Heart right ventricle (tissue), 16 donors: ENCODE measurements at regions not wholly inside any gene's neighbourhood (a gene's known extent, or its start where the extent isn't known, plus 50 kb on each side); places are given as distances from the start of the nearest gene placed in this dataset.

ENCODE experiments used
- ATAC-seq, 8 donors: fragments of 200-7000 bp; cut with Tn5 transposase; one replicate each; pipeline ENCODE4 v1.9.1; 2020; ENCODE audit warnings: mild to moderate bottlenecking in 8 of 8, moderate library complexity in 8 of 8, moderate number of reproducible peaks in 1 of 8
- DNase-seq, 2 donors: peaks; one replicate each; pipeline ENCODE4 v3.0.0-alpha.2; 2020
- H3K27ac ChIP-seq, 10 donors: fragments of 200-600 bp; sonication (generic) in 2 of 10; one replicate each; pipeline versions ENCODE4 v1.5.0 to v1.8.0; 2020 to 2022; ENCODE audit warnings: mild to moderate bottlenecking in 3 of 10
- H3K27me3 ChIP-seq, 7 donors: fragments of 200-600 bp; one replicate each; pipeline ENCODE4 v1.8.0; 2021 to 2022; ENCODE audit warnings: mild to moderate bottlenecking in 2 of 7
- H3K36me3 ChIP-seq, 9 donors: fragments of 200-600 bp; sonication (generic) in 1 of 9; one replicate each; pipeline versions ENCODE4 v1.5.0 to v1.8.0; 2020 to 2022; ENCODE audit warnings: mild to moderate bottlenecking in 2 of 9
- H3K4me1 ChIP-seq, 9 donors: fragments of 200-600 bp; sonication (generic) in 1 of 9; one replicate each; pipeline versions ENCODE4 v1.5.0 to v1.8.0; 2020 to 2022; ENCODE audit warnings: mild to moderate bottlenecking in 4 of 9
- H3K4me3 ChIP-seq, 10 donors: fragments of 200-600 bp; sonication (generic) in 2 of 10; one replicate each; pipeline versions ENCODE4 v1.5.0 to v1.8.0; 2020 to 2022; ENCODE audit warnings: mild to moderate bottlenecking in 7 of 10, moderate library complexity in 2 of 10
- H3K9me3 ChIP-seq, 11 donors: fragments of 200-600 bp in 10 of 11; sonication (generic) in 2 of 11; one replicate each; pipeline versions ENCODE4 v1.5.0 to v1.8.0; 2013 to 2022; ENCODE audit warnings: mild to moderate bottlenecking in 2 of 11, control low read depth in 1 of 11, moderate library complexity in 1 of 11
- CTCF ChIP-seq, 9 donors: fragments of 200-600 bp; sonication (generic) in 2 of 9; IDR thresholded peaks; one replicate each; pipeline versions ENCODE4 v1.5.0 to v1.8.0; 2021 to 2022; ENCODE audit warnings: antibody characterized with exemption in 9 of 9, mild to moderate bottlenecking in 5 of 9, moderate library complexity in 1 of 9
- WGBS, 2 donors: extraction: QIAGEN DNeasy Blood & Tissue Kit; methylation state at CpG; one replicate each; pipeline ENCODE4 v1.1.7; 2013; ENCODE audit warnings: inconsistent platforms in 1 of 2; 5-methylcytosine and 5-hydroxymethylcytosine counted together
- intact Hi-C, 10 donors: fragments of 100-400 bp; cut with DNase I; formaldehyde crosslinking; loops; one replicate each; pipeline versions ENCODE4 v1.11.1 to v1.14.2; 2022
- donor health status: Arrhythmogenic right ventricular cardiomyopathy.
- donor health status: ischemic (EF 13 %, LVEDD 7.1; RV severe dilation, severe dysfunction).
- donor health status: healthy with polysubstance abuse.
- donor health status: DM: no; HTN: yes; CAD: no.
- donor health status: DM: no; HTN: no; CAD: no.
- donor health status: ischemic (EF 25% LVEDD 6.9; RV normal size, moderate dysfunction).
- donor health status: ischemic (EF 25% LVEDD 5.7; RV mildly dilated, moderate dysfunction).
- donor health status: healthy.
- donor health status: DM: yes; HTN: yes; CAD: no.
- donor health status: Ischemic cardiomyopathy.
- donor health status: ischemic (EF 35%, LVEDD 5.7; RV mildly dilated, moderate dysfunction).
- donor health status: nonischemic (EF 11% LVEDD 7.7; RV severe dilation, severe dysfunction).
- donor health status: DM: yes; HTN: yes; CAD: no.
- donor health status: PGD.
- donor health status: ischemic (EF 29% LVEDD 5.4; RV normal size, mild dysfunction).
- donor health status: nonischemic (EF 23%, LVEDD 6.1; RV moderate dilation, normal function).

GRCh38 chr20:4330011-4330410 is 80.9 kb upstream of the ADRA1D start:
- 77 to 84% methylated on average over 5 of the region's 5 CpGs for WGBS, 2 donors
- intact Hi-C loops = no loop called here

GRCh38 chr20:4329232-4329631 is 80.1 kb upstream of the ADRA1D start:
- H3K4me1 ChIP-seq = peaks cover 0 to 14% (median 0%) of the 10 kb centered on the region in 9 donors
- intact Hi-C loops = loop anchor here in 1 of 10 donors (10.0 kb wide), 1 partner anchor 74 kb away; no protein-coding TSS in a partner anchor
- no peak overlapping the region for H3K27ac ChIP-seq
- DNase-seq (no peak), ATAC-seq (no peak)
- H3K36me3 ChIP-seq = no peaks in the 10 kb centered on the region
- peaks cover 0 to 8% (median 0%) of the 10 kb centered on the region in 11 donors for H3K9me3 ChIP-seq
- no peaks in the 10 kb centered on the region for H3K27me3 ChIP-seq
- WGBS, 2 donors = 75% methylated on average over 5 of the region's 5 CpGs
- TF ChIP-seq CTCF (IDR thresholded peaks at IDR 0.05) = no peak
- no peak overlapping the region for H3K4me3 ChIP-seq

More at GRCh38 chr20:4330011-4330410, 80.9 kb upstream of the ADRA1D start:
- no peak for TF ChIP-seq CTCF (IDR thresholded peaks at IDR 0.05)
- Histone ChIP-seq H3K9me3 (peaks cover 0 to 8% (median 0%) of the 10 kb centered on the region in 11 donors), H3K27me3 (no peaks in the 10 kb centered on the region), H3K36me3 (no peaks in the 10 kb centered on the region), H3K4me1 (peaks cover 0 to 14% (median 0%) of the 10 kb centered on the region in 9 donors), H3K27ac (no peak overlapping the region), H3K4me3 (no peak overlapping the region)
- DNase-seq (no peak), ATAC-seq (no peak)

GRCh38 chr20:4328541-4328940 is 79.5 kb upstream of the ADRA1D start:
- DNase-seq (no peak), ATAC-seq (no peak)
- no peak overlapping the region for H3K4me3 ChIP-seq
- TF ChIP-seq CTCF (IDR thresholded peaks at IDR 0.05) = no peak
- H3K27me3 ChIP-seq = peaks cover 0 to 1% (median 0%) of the 10 kb centered on the region in 7 donors
- 89 to 90% methylated on average over 6 of the region's 6 CpGs for WGBS, 2 donors
- H3K36me3 ChIP-seq = no peaks in the 10 kb centered on the region
- peaks cover 0 to 14% (median 0%) of the 10 kb centered on the region in 9 donors for H3K4me1 ChIP-seq
- peaks cover 0 to 8% (median 0%) of the 10 kb centered on the region in 11 donors for H3K9me3 ChIP-seq
- H3K27ac ChIP-seq = no peak overlapping the region
- intact Hi-C loops = loop anchor here in 1 of 10 donors (10.0 kb wide), 1 partner anchor 74 kb away; no protein-coding TSS in a partner anchor

GRCh38 chr20:4327956-4328355 is 78.9 kb upstream of the ADRA1D start:
- DNase-seq (no peak), ATAC-seq (no peak)
- no peak for TF ChIP-seq CTCF (IDR thresholded peaks at IDR 0.05)
- WGBS, 2 donors = 82 to 88% methylated on average over 4 of the region's 4 CpGs
- intact Hi-C loops = loop anchor here in 1 of 10 donors (10.0 kb wide), 1 partner anchor 73 kb away; no protein-coding TSS in a partner anchor
- Histone ChIP-seq H3K27me3 (peaks cover 0 to 7% (median 0%) of the 10 kb centered on the region in 7 donors), H3K36me3 (no peaks in the 10 kb centered on the region), H3K4me3 (no peak overlapping the region), H3K27ac (no peak overlapping the region), H3K4me1 (peaks cover 0 to 14% (median 0%) of the 10 kb centered on the region in 9 donors), H3K9me3 (peaks cover 0 to 8% (median 0%) of the 10 kb centered on the region in 11 donors)
